Transverse colon (tissue), 4 donors: ENCODE measurements at regions not wholly inside any gene's neighbourhood (a gene's known extent, or its start where the extent isn't known, plus 50 kb on each side); places are given as distances from the start of the nearest gene placed in this dataset.

Experiments used
- DNase-seq: peaks from one replicate; pipeline ENCODE4 v3.0.0-alpha.2; 2019
- H3K27ac ChIP-seq, 4 donors: fragments of 200-600 bp; sonication (generic); 2 replicates each; pipeline ENCODE4 v1.5.1; 2016 to 2018; ENCODE audit warnings: inconsistent platforms in 4 of 4
- H3K27me3 ChIP-seq: fragments of 200-600 bp; sonication (generic); 2 replicates; pipeline ENCODE4 v1.5.1; 2017; ENCODE audit warnings: inconsistent platforms
- H3K36me3 ChIP-seq, 4 donors: fragments of 200-600 bp; sonication (generic); 2 replicates each; pipeline ENCODE4 v1.5.1; 2017 to 2019; ENCODE audit warnings: inconsistent platforms in 4 of 4
- H3K4me1 ChIP-seq, 4 donors: fragments of 200-600 bp; sonication (generic); 2 replicates each; pipeline ENCODE4 v1.5.1; 2017 to 2020; ENCODE audit warnings: inconsistent platforms in 4 of 4
- H3K4me3 ChIP-seq, 4 donors: fragments of 200-600 bp; sonication (generic); 1 replicate in 1 of 4; 2 replicates in 3 of 4; pipeline versions ENCODE4 v1.5.1 to v1.6.1; 2017 to 2019; ENCODE audit warnings: inconsistent platforms in 4 of 4
- H3K9me3 ChIP-seq, 2 donors: fragments of 200-600 bp; sonication (generic); 2 replicates each; pipeline ENCODE4 v1.5.1; 2017 to 2019; ENCODE audit warnings: inconsistent platforms in 2 of 2
- EP300 ChIP-seq: sonication (generic); formaldehyde crosslinking; IDR thresholded peaks from one replicate; pipeline ENCODE4 v1.6.1; 2017; ENCODE audit warnings: antibody characterized with exemption, low read depth
- POLR2A ChIP-seq: fragments of 450-650 bp; IDR thresholded peaks from one replicate; pipeline ENCODE4 v1.6.1; 2016; ENCODE audit warnings: antibody characterized with exemption, mild to moderate bottlenecking, moderate library complexity
- POLR2AphosphoS5 ChIP-seq, 3 donors: sonication (generic); formaldehyde crosslinking; IDR thresholded peaks; one replicate each; pipeline ENCODE4 v1.6.1; 2016; ENCODE audit warnings: antibody characterized with exemption in 3 of 3
- WGBS, 2 donors: methylation state at CpG; one replicate each; pipeline ENCODE4 v1.1.5; 2018; ENCODE audit warnings: low coverage in 1 of 2; 5-methylcytosine and 5-hydroxymethylcytosine counted together
- in situ Hi-C, 4 donors: fragments of 200-750 bp; cut with MboI; loops; one replicate each; pipeline versions ENCODE4 v1.15.0 to v1.15.1; 2017; ENCODE audit warnings: low sequenced_read_pairs in 3 of 4, low pct_ligation_motif_present in 1 of 4, low pct_unique_long_range_greater_than_20kb in 1 of 4
- intact Hi-C: fragments of 100-400 bp; cut with DNase I; formaldehyde crosslinking; loops from one replicate; pipeline ENCODE4 v1.15.1; 2023; ENCODE audit warnings: low total_unique reads
- TF ChIP-seq, protein P1 (sequence below), 5 experiments: fragments of 200-600 bp in 3 of 5; fragments of 450-650 bp in 2 of 5; sonication (generic) in 3 of 5; IDR thresholded peaks; 1 replicate in 2 of 5; 2 replicates in 3 of 5; pipeline ENCODE4 v1.5.1; 2016 to 2017; ENCODE audit warnings: antibody characterized with exemption in 5 of 5, inconsistent platforms in 3 of 5, mild to moderate bottlenecking in 2 of 5, moderate library complexity in 1 of 5

DNA sequence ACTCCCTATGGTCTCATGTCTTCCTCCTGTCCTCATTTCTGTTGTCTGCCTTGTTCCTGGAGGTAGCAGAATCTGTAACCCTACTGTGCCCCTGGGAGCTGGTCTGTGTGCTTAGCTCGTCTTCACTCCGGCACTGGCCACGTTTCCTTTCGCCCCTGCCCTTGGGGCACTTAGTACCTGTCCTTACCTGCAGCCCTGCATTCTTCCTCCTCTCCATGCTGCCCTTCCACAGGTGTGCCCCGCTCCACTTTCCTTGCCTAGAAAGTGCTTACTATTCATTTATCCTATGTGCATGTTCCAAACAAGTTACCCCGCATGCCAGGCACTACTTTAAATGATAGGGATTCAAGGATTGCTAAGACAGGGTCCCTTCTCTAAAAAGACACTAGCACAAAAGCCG, 199.9 kb upstream of the ZMIZ1 start:
- Histone ChIP-seq H3K4me1 (no peaks in the 10 kb centered on the region), H3K9me3 (no peaks in the 10 kb centered on the region), H3K4me3 (no peak overlapping the region), H3K27me3 (no peaks in the 10 kb centered on the region), H3K36me3 (no peaks in the 10 kb centered on the region), H3K27ac (no peak overlapping the region)
- in situ Hi-C loops (no loop called here), intact Hi-C loops (no loop called here)
- TF ChIP-seq POLR2A = no peak
- WGBS, 2 donors = 89 to 92% methylated on average over 5 to 7 of the region's 7 CpGs
- no peak for DNase-seq

DNA sequence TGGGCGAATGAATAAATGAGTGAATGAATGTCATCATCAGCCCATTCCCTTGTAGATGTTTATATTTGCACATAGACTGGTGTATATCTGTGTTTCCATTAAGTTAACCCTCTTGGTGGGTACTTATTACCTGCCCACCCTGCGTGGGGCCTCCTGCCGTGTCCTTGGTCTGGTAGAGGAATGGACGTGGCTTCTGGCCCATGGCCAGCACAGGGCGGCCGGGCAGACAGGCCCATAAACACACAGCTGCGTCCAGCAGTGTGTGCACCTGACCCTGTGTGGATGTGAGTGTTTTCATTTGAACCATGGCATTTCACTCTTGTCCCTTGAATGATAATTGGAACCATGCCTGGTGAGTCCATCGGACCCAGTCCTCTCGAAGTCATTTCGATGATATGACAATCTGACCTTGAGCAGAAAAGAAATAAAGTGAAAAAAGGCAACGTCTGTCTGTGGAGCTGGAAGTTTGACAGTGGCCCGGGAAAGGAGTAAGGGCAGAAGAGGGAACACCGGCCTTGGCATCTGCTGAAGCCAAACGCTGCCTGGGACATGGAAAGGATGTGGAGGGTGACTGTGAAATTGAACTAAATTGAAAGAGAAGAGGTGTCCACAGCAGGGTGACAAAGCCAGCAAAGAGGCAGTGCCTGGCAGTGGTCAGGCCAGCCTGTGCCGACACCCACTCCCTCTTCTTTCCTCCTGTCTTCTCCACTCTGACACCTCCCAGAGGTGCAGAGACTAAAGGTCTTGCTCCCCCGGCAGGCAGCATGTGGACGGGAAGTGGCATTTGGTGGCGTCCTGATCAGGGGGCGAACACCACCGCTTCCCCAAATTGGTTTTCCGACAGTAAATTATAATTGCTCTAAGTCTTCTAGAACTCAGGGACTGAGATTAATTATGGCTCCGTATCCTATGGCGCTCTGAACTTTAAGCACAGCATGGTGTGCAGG, 199.0 kb upstream of the ZMIZ1 start:
- TF ChIP-seq POLR2AphosphoS5 (IDR thresholded peaks at IDR 0.05) = no peak
- TF ChIP-seq, protein P1, sequence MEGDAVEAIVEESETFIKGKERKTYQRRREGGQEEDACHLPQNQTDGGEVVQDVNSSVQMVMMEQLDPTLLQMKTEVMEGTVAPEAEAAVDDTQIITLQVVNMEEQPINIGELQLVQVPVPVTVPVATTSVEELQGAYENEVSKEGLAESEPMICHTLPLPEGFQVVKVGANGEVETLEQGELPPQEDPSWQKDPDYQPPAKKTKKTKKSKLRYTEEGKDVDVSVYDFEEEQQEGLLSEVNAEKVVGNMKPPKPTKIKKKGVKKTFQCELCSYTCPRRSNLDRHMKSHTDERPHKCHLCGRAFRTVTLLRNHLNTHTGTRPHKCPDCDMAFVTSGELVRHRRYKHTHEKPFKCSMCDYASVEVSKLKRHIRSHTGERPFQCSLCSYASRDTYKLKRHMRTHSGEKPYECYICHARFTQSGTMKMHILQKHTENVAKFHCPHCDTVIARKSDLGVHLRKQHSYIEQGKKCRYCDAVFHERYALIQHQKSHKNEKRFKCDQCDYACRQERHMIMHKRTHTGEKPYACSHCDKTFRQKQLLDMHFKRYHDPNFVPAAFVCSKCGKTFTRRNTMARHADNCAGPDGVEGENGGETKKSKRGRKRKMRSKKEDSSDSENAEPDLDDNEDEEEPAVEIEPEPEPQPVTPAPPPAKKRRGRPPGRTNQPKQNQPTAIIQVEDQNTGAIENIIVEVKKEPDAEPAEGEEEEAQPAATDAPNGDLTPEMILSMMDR (IDR thresholded peaks at IDR 0.05) = no peak
- in situ Hi-C loops = no loop called here
- no peaks in the 10 kb centered on the region for H3K9me3 ChIP-seq
- H3K4me3 ChIP-seq = no peak overlapping the region
- intact Hi-C loops = no loop called here
- H3K4me1 ChIP-seq = no peaks in the 10 kb centered on the region
- no peaks in the 10 kb centered on the region for H3K36me3 ChIP-seq
- no peak for DNase-seq
- no peak overlapping the region for H3K27ac ChIP-seq
- no peaks in the 10 kb centered on the region for H3K27me3 ChIP-seq
- WGBS, 2 donors = 81 to 84% methylated on average over 15 to 23 of the region's 23 CpGs

- intact Hi-C loops = no loop called here
- H3K4me3 ChIP-seq = no peak overlapping the region
- 76 to 80% methylated on average over 1 to 3 of the region's 3 CpGs for WGBS, 2 donors
- H3K9me3 ChIP-seq = no peaks in the 10 kb centered on the region
- TF ChIP-seq POLR2AphosphoS5 (IDR thresholded peaks at IDR 0.05) = no peak
- TF ChIP-seq, protein P1 (IDR thresholded peaks at IDR 0.05) = no peak
- no peak for TF ChIP-seq POLR2A
- no peaks in the 10 kb centered on the region for H3K36me3 ChIP-seq
- H3K27me3 ChIP-seq = no peaks in the 10 kb centered on the region
- H3K27ac ChIP-seq = no peak overlapping the region
- in situ Hi-C loops = no loop called here
- no peak for DNase-seq
- H3K4me1 ChIP-seq = no peaks in the 10 kb centered on the region
Observed at GRCh38 chr10:78870458-78870857, 198.3 kb upstream of the ZMIZ1 start.

GRCh38 chr10:78871796-78872195, 197.0 kb upstream of the ZMIZ1 start:
- 91 to 94% methylated on average over 2 to 3 of the region's 3 CpGs for WGBS, 2 donors
- DNase-seq = no peak

More at GRCh38 chr10:78871796-78872195, 197.0 kb upstream of the ZMIZ1 start:
- Histone ChIP-seq H3K9me3 (no peaks in the 10 kb centered on the region), H3K36me3 (no peaks in the 10 kb centered on the region), H3K27ac (no peak overlapping the region), H3K4me3 (no peak overlapping the region), H3K4me1 (no peaks in the 10 kb centered on the region), H3K27me3 (no peaks in the 10 kb centered on the region)
- no peak for TF ChIP-seq EP300
- TF ChIP-seq, protein P1 (IDR thresholded peaks at IDR 0.05) = no peak
- no peak for TF ChIP-seq POLR2AphosphoS5 (IDR thresholded peaks at IDR 0.05)
- no peak for TF ChIP-seq POLR2A
- in situ Hi-C loops = no loop called here
- intact Hi-C loops = no loop called here
